Mesodermal cell (in vitro differentiated cells): ENCODE measurements at regions not wholly inside any gene's neighbourhood (a gene's known extent, or its start where the extent isn't known, plus 50 kb on each side); places are given as distances from the start of the nearest gene placed in this dataset.

Source experiments
- H3K27ac ChIP-seq: 2 replicates; pipeline ENCODE4 v1.7.0; 2013; ENCODE audit warnings: mild to moderate bottlenecking, low read depth, low read length, moderate library complexity; ENCODE audit not compliant: severe bottlenecking
- H3K36me3 ChIP-seq: 2 replicates; pipeline ENCODE4 v1.7.1; 2013; ENCODE audit warnings: mild to moderate bottlenecking, low read length, moderate library complexity; ENCODE audit not compliant: control insufficient read depth, insufficient read depth
- H3K4me1 ChIP-seq: one replicate; pipeline ENCODE4 v1.7.1; 2013; ENCODE audit warnings: mild to moderate bottlenecking, low read length; ENCODE audit not compliant: insufficient read depth, control insufficient read depth, poor library complexity, severe bottlenecking
- H3K4me3 ChIP-seq: 2 replicates; pipeline ENCODE4 v1.7.0; 2013; ENCODE audit warnings: low read length, control low read depth, mild to moderate bottlenecking; ENCODE audit not compliant: insufficient read depth, poor library complexity, severe bottlenecking; ENCODE audit errors: extremely low read depth
- H3K9me3 ChIP-seq: 2 replicates; pipeline ENCODE4 v1.7.1; 2013; ENCODE audit warnings: mild to moderate bottlenecking, low read length, moderate library complexity; ENCODE audit not compliant: control insufficient read depth
- WGBS, 2 experiments: methylation state at CpG; one replicate each; pipeline ENCODE4 v1.1.5; 2013; ENCODE audit warnings: missing lambda C conversion rate in 2 of 2; ENCODE audit not compliant: insufficient coverage in 2 of 2; 5-methylcytosine and 5-hydroxymethylcytosine counted together

GRCh38 chr7:115094163-115094562 lies 172.3 kb downstream of the MDFIC start:
- Histone ChIP-seq H3K4me3 (no peak overlapping the region), H3K36me3 (no peaks in the 10 kb centered on the region), H3K9me3 (no peaks in the 10 kb centered on the region), H3K4me1 (peaks cover 11% of the 10 kb centered on the region), H3K27ac (no peak overlapping the region)
- 92% methylated on average over 2 of the region's 4 CpGs; no CpG with 5 or more reads in 1 of the 2 experiments for WGBS, 2 experiments

- Histone ChIP-seq H3K9me3 (no peaks in the 10 kb centered on the region), H3K4me3 (no peak overlapping the region), H3K4me1 (peaks cover 17% of the 10 kb centered on the region), H3K36me3 (no peaks in the 10 kb centered on the region), H3K27ac (peak overlapping the region; percentile 88)
- 65 to 78% methylated on average over 1 to 2 of the region's 3 CpGs for WGBS, 2 experiments
Measured at GRCh38 chr7:115088893-115089292, 167.0 kb downstream of the MDFIC start.

GRCh38 chr7:115087437-115087836 lies 165.5 kb downstream of the MDFIC start:
- peaks cover 17% of the 10 kb centered on the region for H3K4me1 ChIP-seq
- no peaks in the 10 kb centered on the region for H3K36me3 ChIP-seq
- H3K9me3 ChIP-seq = no peaks in the 10 kb centered on the region
- 22 to 35% methylated on average over 1 to 2 of the region's 2 CpGs for WGBS, 2 experiments
- no peak overlapping the region for H3K4me3 ChIP-seq
- peak overlapping the region; percentile 88 for H3K27ac ChIP-seq

- WGBS, 2 experiments = 76 to 93% methylated on average over 1 to 2 of the region's 3 CpGs
- peaks cover 17% of the 10 kb centered on the region for H3K4me1 ChIP-seq
- no peaks in the 10 kb centered on the region for H3K36me3 ChIP-seq
- H3K27ac ChIP-seq = no peak overlapping the region
- no peaks in the 10 kb centered on the region for H3K9me3 ChIP-seq
- H3K4me3 ChIP-seq = no peak overlapping the region
Measured at GRCh38 chr7:115086146-115086841, 164.4 kb downstream of the MDFIC start.

- no peaks in the 10 kb centered on the region for H3K9me3 ChIP-seq
- H3K36me3 ChIP-seq = no peaks in the 10 kb centered on the region
- peaks cover 17% of the 10 kb centered on the region for H3K4me1 ChIP-seq
- 89 to 97% methylated on average over 3 of the region's 3 CpGs for WGBS, 2 experiments
- H3K27ac ChIP-seq = no peak overlapping the region
- no peak overlapping the region for H3K4me3 ChIP-seq
Measured at GRCh38 chr7:115085421-115085820, 163.5 kb downstream of the MDFIC start.

- H3K27ac ChIP-seq = no peak overlapping the region
- no peaks in the 10 kb centered on the region for H3K36me3 ChIP-seq
- peaks cover 17% of the 10 kb centered on the region for H3K4me1 ChIP-seq
- 83 to 100% methylated on average over 1 to 2 of the region's 4 CpGs for WGBS, 2 experiments
- no peak overlapping the region for H3K4me3 ChIP-seq
- H3K9me3 ChIP-seq = no peaks in the 10 kb centered on the region
Measured at GRCh38 chr7:115083935-115084334, 162.0 kb downstream of the MDFIC start.

GRCh38 chr7:115081772-115082171 lies 159.9 kb downstream of the MDFIC start:
- Histone ChIP-seq H3K4me1 (peaks cover 5% of the 10 kb centered on the region), H3K4me3 (no peak overlapping the region), H3K36me3 (no peaks in the 10 kb centered on the region), H3K27ac (no peak overlapping the region), H3K9me3 (no peaks in the 10 kb centered on the region)
- WGBS, 2 experiments = 93 to 100% methylated on average over 2 of the region's 3 CpGs

GRCh38 chr7:115078851-115079250 lies 157.0 kb downstream of the MDFIC start:
- Histone ChIP-seq H3K9me3 (no peaks in the 10 kb centered on the region), H3K4me1 (no peaks in the 10 kb centered on the region), H3K27ac (no peak overlapping the region), H3K4me3 (no peak overlapping the region), H3K36me3 (no peaks in the 10 kb centered on the region)
- WGBS, 2 experiments = no CpG with 5 or more reads among the region's 1 CpG

GRCh38 chr7:115078386-115078785 lies 156.5 kb downstream of the MDFIC start:
- H3K27ac ChIP-seq = no peak overlapping the region
- no peaks in the 10 kb centered on the region for H3K9me3 ChIP-seq
- no peaks in the 10 kb centered on the region for H3K36me3 ChIP-seq
- H3K4me1 ChIP-seq = no peaks in the 10 kb centered on the region
- no peak overlapping the region for H3K4me3 ChIP-seq

GRCh38 chr7:115070311-115070710 lies 148.4 kb downstream of the MDFIC start:
- no peaks in the 10 kb centered on the region for H3K4me1 ChIP-seq
- H3K27ac ChIP-seq = no peak overlapping the region
- H3K9me3 ChIP-seq = no peaks in the 10 kb centered on the region
- WGBS, 2 experiments = 86% methylated on average over 1 of the region's 1 CpG; no CpG with 5 or more reads in 1 of the 2 experiments
- H3K36me3 ChIP-seq = no peaks in the 10 kb centered on the region
- H3K4me3 ChIP-seq = no peak overlapping the region
